ENCODE measurements at regions not wholly inside any gene's neighbourhood (a gene's known extent, or its start where the extent isn't known, plus 50 kb on each side); places are given as distances from the start of the nearest gene placed in this dataset.
A peak's percentile ranks its signal among the peaks of the same experiment; 100 is the strongest.

- H3K36me3 Mint-ChIP-seq (ENCODE audit: low read depth) = no peaks in the 10 kb centered on the region
- H3K9me3 Mint-ChIP-seq = no peaks in the 10 kb centered on the region
- H3K27ac Mint-ChIP-seq = no peak overlapping the region
- no peaks in the 10 kb centered on the region; the same call in none of the 2 replicates for H3K27me3 Mint-ChIP-seq (ENCODE audit: insufficient read depth)
- peak; percentile 97 for TF ChIP-seq CTCF (IDR thresholded peaks at IDR 0.05)
- H3K4me3 Mint-ChIP-seq = no peak overlapping the region
- DNase-seq = peak; percentile 91
- peaks cover 10% of the 10 kb centered on the region for H3K4me1 Mint-ChIP-seq (ENCODE audit: low read depth)
Measured at GRCh38 chr20:20860078-20860806, 147.8 kb upstream of the RALGAPA2 start.

GRCh38 chr20:20859510-20859909 lies 147.1 kb upstream of the RALGAPA2 start:
- Mint-ChIP-seq H3K27me3 (ENCODE audit: insufficient read depth) (no peaks in the 10 kb centered on the region; the same call in none of the 2 replicates), H3K4me1 (ENCODE audit: low read depth) (peaks cover 10% of the 10 kb centered on the region), H3K36me3 (ENCODE audit: low read depth) (no peaks in the 10 kb centered on the region), H3K9me3 (no peaks in the 10 kb centered on the region), H3K27ac (no peak overlapping the region), H3K4me3 (no peak overlapping the region)
- no peak for TF ChIP-seq CTCF (IDR thresholded peaks at IDR 0.05)
- no peak for DNase-seq

DNA sequence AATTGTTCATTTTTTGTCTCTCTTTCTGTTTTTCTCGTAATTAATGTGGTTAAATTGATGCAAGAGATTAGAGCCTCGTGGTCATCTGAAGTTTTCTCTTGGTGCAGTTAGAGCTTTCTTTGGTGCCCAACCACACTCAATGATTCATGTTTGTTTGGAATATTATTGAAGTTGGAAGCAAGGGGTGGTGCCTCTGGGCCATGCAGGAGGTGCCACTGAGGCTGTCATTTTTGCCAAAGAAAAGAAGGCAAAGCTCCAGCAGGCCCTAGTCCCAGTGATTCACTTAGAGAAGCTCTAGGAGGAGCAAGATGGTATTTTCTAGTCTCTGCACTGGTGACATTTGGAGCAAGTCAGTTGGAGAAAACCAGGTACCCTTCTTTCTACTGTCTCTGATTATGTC lies 144.5 kb upstream of the RALGAPA2 start:
- no peaks in the 10 kb centered on the region for H3K36me3 Mint-ChIP-seq (ENCODE audit: low read depth)
- no peak overlapping the region for H3K4me3 Mint-ChIP-seq
- DNase-seq = no peak
- H3K4me1 Mint-ChIP-seq (ENCODE audit: low read depth) = peaks cover 10% of the 10 kb centered on the region
- H3K27ac Mint-ChIP-seq = no peak overlapping the region
- no peak for TF ChIP-seq CTCF (IDR thresholded peaks at IDR 0.05)
- peaks cover 1% of the 10 kb centered on the region; the same call in 1 of the 2 replicates for H3K27me3 Mint-ChIP-seq (ENCODE audit: insufficient read depth)
- H3K9me3 Mint-ChIP-seq = no peaks in the 10 kb centered on the region

DNA sequence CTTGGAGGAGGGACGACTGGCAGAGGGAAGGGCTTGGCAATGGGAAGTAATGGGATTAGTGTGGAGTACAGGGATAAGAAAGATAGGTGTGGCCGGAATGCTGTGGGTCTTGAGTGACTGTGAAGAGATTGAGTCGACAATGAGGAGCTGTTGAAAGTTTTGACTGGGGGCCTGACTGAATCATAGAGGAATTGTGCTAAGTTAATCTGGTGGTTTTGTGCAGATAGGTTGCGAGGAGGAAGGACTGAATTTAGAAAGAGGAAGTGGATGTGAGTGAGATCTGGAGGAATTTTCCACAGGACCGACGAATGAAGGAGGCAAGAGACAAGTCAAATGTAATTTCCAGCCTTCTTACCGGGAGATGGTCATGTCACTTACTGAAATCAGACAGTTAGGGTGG lies 143.9 kb upstream of the RALGAPA2 start:
- no peak overlapping the region for H3K4me3 Mint-ChIP-seq
- no peak overlapping the region for H3K27ac Mint-ChIP-seq
- no peak for TF ChIP-seq CTCF (IDR thresholded peaks at IDR 0.05)
- H3K9me3 Mint-ChIP-seq = no peaks in the 10 kb centered on the region
- H3K36me3 Mint-ChIP-seq (ENCODE audit: low read depth) = no peaks in the 10 kb centered on the region
- peaks cover 10% of the 10 kb centered on the region for H3K4me1 Mint-ChIP-seq (ENCODE audit: low read depth)
- peaks cover 1% of the 10 kb centered on the region; the same call in 1 of the 2 replicates for H3K27me3 Mint-ChIP-seq (ENCODE audit: insufficient read depth)
- DNase-seq = no peak

DNA sequence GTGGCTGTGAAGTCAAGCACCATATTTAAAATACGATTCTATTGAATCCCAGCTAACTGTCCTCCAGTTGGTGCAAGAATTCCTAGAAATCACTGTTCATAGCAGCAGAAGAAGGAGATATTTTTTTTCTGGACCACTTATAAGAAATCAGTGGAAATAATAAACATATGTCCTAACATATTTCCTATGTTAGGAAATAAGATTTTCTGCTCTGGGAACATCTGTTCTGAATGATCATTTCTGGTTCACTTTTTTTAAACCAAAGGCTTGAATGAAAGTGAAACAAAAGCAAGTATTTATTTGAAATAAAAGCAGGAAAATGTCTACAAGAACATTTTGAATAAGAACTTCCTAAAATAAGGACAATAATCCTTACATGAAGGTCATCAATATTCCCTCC lies 138.9 kb upstream of the RALGAPA2 start:
- Mint-ChIP-seq H3K36me3 (ENCODE audit: low read depth) (no peaks in the 10 kb centered on the region), H3K4me3 (no peak overlapping the region), H3K27me3 (ENCODE audit: insufficient read depth) (peaks cover 11% of the 10 kb centered on the region), H3K4me1 (ENCODE audit: low read depth) (no peaks in the 10 kb centered on the region), H3K27ac (no peak overlapping the region), H3K9me3 (no peaks in the 10 kb centered on the region)
- DNase-seq = no peak
- TF ChIP-seq CTCF (IDR thresholded peaks at IDR 0.05) = no peak

Data from HFFc6 (cell line).